ENCODE measurements at regions not wholly inside any gene's neighbourhood (a gene's known extent, or its start where the extent isn't known, plus 50 kb on each side); places are given as distances from the start of the nearest gene placed in this dataset.

DNA sequence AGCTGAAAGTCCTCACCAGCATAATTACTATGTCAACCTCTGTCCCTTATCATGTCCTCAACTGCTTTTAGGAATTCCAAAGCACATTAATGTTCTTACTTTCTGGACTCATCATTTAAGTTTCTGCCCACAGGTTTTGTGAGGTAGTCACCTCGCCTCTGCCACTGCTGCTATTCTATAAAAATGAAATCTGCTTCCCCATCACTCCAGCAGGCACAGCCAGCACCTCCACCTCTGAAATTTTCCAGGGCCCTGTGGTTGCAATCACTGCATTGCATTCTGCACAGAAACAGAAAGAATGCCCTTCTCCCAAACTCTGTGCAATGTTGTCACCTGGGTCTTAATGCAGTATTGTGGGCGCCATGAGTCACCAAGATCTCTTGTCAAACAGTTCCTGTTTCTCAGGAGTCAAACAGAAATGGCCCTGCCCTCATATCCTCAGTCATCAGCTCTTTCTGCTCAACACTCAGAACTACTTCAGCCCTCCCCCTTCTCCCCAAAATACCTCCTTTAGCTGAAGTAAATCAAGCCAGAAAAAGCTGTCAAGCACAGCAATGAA, 529.2 kb upstream of the NBEA start:
- Histone ChIP-seq H4K5ac (ENCODE audit: insufficient read length, low read depth, low read length) (no peak overlapping the region), H3K14ac (ENCODE audit: insufficient read depth, low read length) (no peak overlapping the region), H2BK12ac (ENCODE audit: insufficient read length, low read depth, low read length) (no peak overlapping the region), H3K4me2 (ENCODE audit: insufficient read depth, insufficient read length, low read length) (no peak overlapping the region), H2AK5ac (ENCODE audit: insufficient read length, low read length) (no peak overlapping the region), H4K8ac (replicated peaks; ENCODE audit: insufficient read length, low read depth, low read length) (no peak overlapping the region), H3K4me1 (ENCODE audit: insufficient read depth, low read length) (no peaks in the 10 kb centered on the region), H3K4ac (ENCODE audit: low read depth, low read length) (no peak overlapping the region), H3K18ac (ENCODE audit: insufficient read length, low read depth, low read length) (no peak overlapping the region), H3T11ph (ENCODE audit: low read length) (no peak overlapping the region), H2BK5ac (ENCODE audit: insufficient read length, low read length) (no peak overlapping the region), H2AFZ (ENCODE audit: low read length) (no peak overlapping the region), H4K20me1 (ENCODE audit: control insufficient read depth, insufficient read depth, insufficient read length) (no peaks in the 10 kb centered on the region), H3K27ac (ENCODE audit: insufficient read length, low read depth, low read length) (no peak overlapping the region), H2BK120ac (ENCODE audit: low read depth, low read length, poor library complexity, severe bottlenecking) (no peak overlapping the region), H3K9me3 (ENCODE audit: control insufficient read depth, low read depth, low read length) (no peaks in the 10 kb centered on the region), H3K27me3 (ENCODE audit: insufficient read depth, low read length) (no peaks in the 10 kb centered on the region), H3K79me2 (ENCODE audit: insufficient read depth, low read length) (no peaks in the 10 kb centered on the region), H2BK15ac (ENCODE audit: low read depth, low read length) (no peak overlapping the region), H3K23ac (ENCODE audit: insufficient read length, low read depth, low read length) (no peak overlapping the region), H2BK20ac (ENCODE audit: low read depth, low read length, poor library complexity, severe bottlenecking) (no peak overlapping the region), H3K9ac (ENCODE audit: extremely low read depth, insufficient read length, low read length) (no peak overlapping the region), H3K56ac (ENCODE audit: insufficient read length, low read depth, low read length) (no peak overlapping the region), H3K23me2 (ENCODE audit: insufficient read length, low read depth, low read length, poor library complexity, severe bottlenecking) (no peaks in the 10 kb centered on the region), H4K91ac (ENCODE audit: insufficient read length, low read depth, low read length) (no peak overlapping the region), H3K79me1 (ENCODE audit: insufficient read depth, low read depth, low read length, poor library complexity, severe bottlenecking) (no peaks in the 10 kb centered on the region)
- WGBS (ENCODE audit: extremely low coverage, insufficient read length, low lambda C conversion rate) = no CpG with 5 or more reads among the region's 2 CpGs
- DNase-seq = no peak
- Mint-ChIP-seq H3K36me3 (ENCODE audit: insufficient read depth in 1 of 3, low read depth in 3 of 3) (no peaks in the 10 kb centered on the region), H3K27ac (peak overlapping the region in 1 of 3 experiments; percentile 7; a peak in 1 of 7 replicates), H3K27me3 (ENCODE audit: low read depth) (no peaks in the 10 kb centered on the region), H3K4me1 (no peaks in the 10 kb centered on the region), H3K9me3 (no peaks in the 10 kb centered on the region; a peak in 1 of 5 replicates), H3K4me3 (no peak overlapping the region)
- TF ChIP-seq, protein P1, sequence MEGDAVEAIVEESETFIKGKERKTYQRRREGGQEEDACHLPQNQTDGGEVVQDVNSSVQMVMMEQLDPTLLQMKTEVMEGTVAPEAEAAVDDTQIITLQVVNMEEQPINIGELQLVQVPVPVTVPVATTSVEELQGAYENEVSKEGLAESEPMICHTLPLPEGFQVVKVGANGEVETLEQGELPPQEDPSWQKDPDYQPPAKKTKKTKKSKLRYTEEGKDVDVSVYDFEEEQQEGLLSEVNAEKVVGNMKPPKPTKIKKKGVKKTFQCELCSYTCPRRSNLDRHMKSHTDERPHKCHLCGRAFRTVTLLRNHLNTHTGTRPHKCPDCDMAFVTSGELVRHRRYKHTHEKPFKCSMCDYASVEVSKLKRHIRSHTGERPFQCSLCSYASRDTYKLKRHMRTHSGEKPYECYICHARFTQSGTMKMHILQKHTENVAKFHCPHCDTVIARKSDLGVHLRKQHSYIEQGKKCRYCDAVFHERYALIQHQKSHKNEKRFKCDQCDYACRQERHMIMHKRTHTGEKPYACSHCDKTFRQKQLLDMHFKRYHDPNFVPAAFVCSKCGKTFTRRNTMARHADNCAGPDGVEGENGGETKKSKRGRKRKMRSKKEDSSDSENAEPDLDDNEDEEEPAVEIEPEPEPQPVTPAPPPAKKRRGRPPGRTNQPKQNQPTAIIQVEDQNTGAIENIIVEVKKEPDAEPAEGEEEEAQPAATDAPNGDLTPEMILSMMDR (conservative IDR thresholded peaks at IDR 0.05) = no peak

Measured in H9 (cell line).